NCI-H345 treated with DMSO at 0.1 percent for 48 hours (cell line): ENCODE measurements at regions not wholly inside any gene's neighbourhood (a gene's known extent, or its start where the extent isn't known, plus 50 kb on each side); places are given as distances from the start of the nearest gene placed in this dataset.

ENCODE experiments used
- DNase-seq: peaks from one replicate; lab custom pipeline; 2025; ENCODE audit not compliant: unreplicated experiment; lab: John Stamatoyannopoulos, UW

DNA sequence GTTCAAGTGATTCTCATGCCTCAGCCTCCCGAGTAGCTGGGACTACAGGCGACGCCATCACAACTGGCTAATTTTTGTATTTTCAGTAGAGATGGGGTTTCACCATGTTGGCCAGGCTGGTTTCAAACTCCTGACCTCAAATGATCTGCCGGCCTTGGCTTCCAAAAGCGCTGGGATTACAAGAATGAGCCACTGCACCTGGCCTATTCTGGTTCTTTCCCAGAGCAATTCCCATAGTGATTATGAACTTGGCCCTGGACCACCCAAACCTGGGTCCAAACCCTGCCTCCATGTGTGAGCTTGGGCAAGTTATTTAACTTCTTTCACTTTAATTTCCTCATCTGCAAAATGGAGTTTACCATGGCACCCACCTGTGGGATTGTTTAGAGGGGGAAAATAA lies 61.5 kb upstream of the HEPHL1 start:
- DNase-seq: no peak

- no peak for DNase-seq
Observed at GRCh38 chr11:93963072-93963471, 58.1 kb upstream of the HEPHL1 start.

DNA sequence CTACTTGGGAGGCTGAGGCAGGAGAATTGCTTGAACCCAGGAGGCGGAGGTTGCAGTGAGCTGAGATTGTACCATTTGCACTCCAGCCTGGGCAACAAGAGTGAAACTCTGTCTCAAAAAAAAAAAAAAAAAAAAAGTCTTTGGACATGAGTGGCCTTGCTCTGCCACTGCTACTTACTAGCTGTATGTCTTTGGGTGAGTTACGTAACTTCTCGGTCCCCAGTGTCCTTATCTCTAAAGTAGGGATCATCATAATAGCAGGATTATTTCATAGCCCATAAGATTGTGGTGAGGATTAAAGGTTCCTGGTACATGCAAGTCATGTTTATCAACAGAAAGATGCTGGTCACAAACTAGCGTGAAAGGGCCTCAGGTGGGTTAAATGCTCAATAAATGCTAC lies 53.9 kb upstream of the HEPHL1 start:
- DNase-seq: no peak

GRCh38 chr11:93967944-93968343 lies 53.2 kb upstream of the HEPHL1 start:
- no peak for DNase-seq

DNA sequence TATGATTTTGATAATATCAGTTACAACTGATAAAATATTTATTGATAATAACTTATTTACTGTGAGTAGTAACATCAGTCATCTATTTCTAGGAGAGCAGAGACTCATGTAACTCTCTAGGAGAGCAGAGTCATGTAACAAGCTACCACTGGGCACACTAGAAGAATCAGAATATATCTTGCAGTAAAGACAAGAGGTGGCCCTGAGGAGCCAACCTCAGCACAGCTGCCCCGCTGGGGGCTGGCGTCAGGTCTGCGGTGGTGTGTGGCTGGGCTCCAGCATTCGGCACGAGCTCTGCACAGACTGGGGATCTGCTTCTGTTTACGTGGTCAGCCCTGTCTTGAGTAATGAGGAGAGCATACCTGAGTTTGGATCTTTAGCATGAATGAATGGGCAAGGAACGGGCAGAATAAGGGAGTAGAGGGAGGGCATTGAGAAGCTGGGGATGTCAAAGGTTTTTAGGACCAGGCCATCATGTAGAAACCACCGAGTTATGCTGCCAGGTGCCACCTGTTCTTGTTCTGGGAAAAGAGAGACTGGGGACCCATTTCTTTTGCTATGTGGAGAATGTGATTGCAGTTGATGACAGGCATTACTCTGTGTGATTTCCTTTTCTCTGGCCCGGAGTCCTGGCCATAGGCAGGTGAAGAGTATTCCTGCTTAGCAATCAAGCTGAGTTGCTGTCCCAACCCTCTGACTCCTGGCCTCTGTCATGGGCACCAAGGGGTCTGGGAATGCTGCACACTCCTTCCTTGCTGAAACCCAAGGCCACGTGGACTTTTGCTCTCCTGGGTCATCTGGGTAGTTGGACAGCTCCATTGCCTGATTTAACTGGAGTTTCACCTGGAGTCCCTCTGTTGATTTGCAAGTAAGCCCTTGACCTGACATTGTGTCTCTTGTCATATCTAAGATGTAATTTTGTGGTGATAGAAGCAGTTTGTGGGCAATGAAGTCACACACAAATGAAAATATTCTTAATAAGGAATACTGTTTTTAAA lies 50.9 kb upstream of the HEPHL1 start:
- no peak for DNase-seq
